Upper lobe of right lung (tissue), 1 donor: ENCODE measurements at regions not wholly inside any gene's neighbourhood (a gene's known extent, or its start where the extent isn't known, plus 50 kb on each side); places are given as distances from the start of the nearest gene placed in this dataset.
"Not testable (repeated sequence)": the region's sequence is repeated elsewhere in the genome, so short reads cannot be mapped to it uniquely, and the experiment has no call there.

Source experiments
- ATAC-seq: fragments of 200-7000 bp; cut with Tn5 transposase; one replicate; pipeline ENCODE4 v1.9.1; 2020; ENCODE audit warnings: mild to moderate bottlenecking, moderate library complexity
- DNase-seq: peaks from one replicate; pipeline ENCODE4 v3.0.0-alpha.2; 2020
- H3K27ac ChIP-seq: fragments of 200-600 bp; one replicate; pipeline ENCODE4 v1.8.0; 2022
- H3K27me3 ChIP-seq: fragments of 200-600 bp; one replicate; pipeline ENCODE4 v1.8.0; 2022; ENCODE audit warnings: mild to moderate bottlenecking
- H3K36me3 ChIP-seq: fragments of 200-600 bp; one replicate; pipeline ENCODE4 v1.8.0; 2022
- H3K4me1 ChIP-seq: fragments of 200-600 bp; one replicate; pipeline ENCODE4 v1.8.0; 2022
- H3K4me3 ChIP-seq: fragments of 200-600 bp; one replicate; pipeline ENCODE4 v1.8.0; 2022; ENCODE audit warnings: mild to moderate bottlenecking
- H3K9me3 ChIP-seq: fragments of 200-600 bp; one replicate; pipeline ENCODE4 v1.8.0; 2022
- CTCF ChIP-seq: fragments of 200-600 bp; IDR thresholded peaks from one replicate; pipeline ENCODE4 v1.8.0; 2022; ENCODE audit warnings: antibody characterized with exemption
- intact Hi-C: fragments of 100-400 bp; cut with DNase I; formaldehyde crosslinking; loops from one replicate; pipeline ENCODE4 v1.11.0; 2022
- donor health status: DM: no; HTN: yes; CAD: no; lungs with severe emphysema.

DNA sequence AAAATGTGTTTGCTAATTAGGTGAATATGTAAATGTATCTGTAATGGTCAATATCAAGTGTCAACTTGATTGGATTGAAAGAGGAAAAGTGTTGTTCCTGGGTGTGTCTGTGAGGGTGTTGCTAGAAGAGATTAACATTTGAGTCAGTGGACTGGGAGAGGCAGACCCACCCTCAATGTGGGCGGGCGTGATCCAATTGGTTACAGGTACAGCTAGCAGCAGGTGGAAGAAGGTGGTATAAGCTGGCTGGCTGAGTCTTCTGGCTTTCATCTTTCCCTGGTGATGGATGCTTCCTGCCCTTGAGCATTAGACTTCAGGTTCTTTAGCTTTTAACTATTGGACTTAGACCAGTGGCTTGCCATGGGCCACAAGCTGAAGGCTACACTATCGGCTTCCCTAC lies 779.0 kb upstream of the CTNND2 start:
- Histone ChIP-seq H3K4me1 (no peaks in the 10 kb centered on the region), H3K27ac (no peak overlapping the region), H3K9me3 (no peaks in the 10 kb centered on the region), H3K4me3 (no peak overlapping the region), H3K36me3 (no peaks in the 10 kb centered on the region), H3K27me3 (no peaks in the 10 kb centered on the region)
- intact Hi-C loops = no loop called here
- no peak for TF ChIP-seq CTCF
- ATAC-seq (no peak), DNase-seq (no peak)

GRCh38 chr5:12679731-12680130 lies 775.5 kb upstream of the CTNND2 start:
- no peak overlapping the region for H3K27ac ChIP-seq
- DNase-seq = no peak
- no peaks in the 10 kb centered on the region for H3K4me1 ChIP-seq
- intact Hi-C loops = no loop called here
- H3K27me3 ChIP-seq = no peaks in the 10 kb centered on the region
- H3K4me3 ChIP-seq = no peak overlapping the region
- ATAC-seq = no peak
- H3K36me3 ChIP-seq = no peaks in the 10 kb centered on the region
- H3K9me3 ChIP-seq = no peaks in the 10 kb centered on the region
- no peak for TF ChIP-seq CTCF

GRCh38 chr5:12675959-12676358 lies 771.7 kb upstream of the CTNND2 start:
- Histone ChIP-seq H3K4me3 (no peak overlapping the region), H3K36me3 (no peaks in the 10 kb centered on the region), H3K27ac (no peak overlapping the region), H3K4me1 (no peaks in the 10 kb centered on the region), H3K9me3 (no peaks in the 10 kb centered on the region), H3K27me3 (no peaks in the 10 kb centered on the region)
- DNase-seq (no peak), ATAC-seq (no peak)
- no peak for TF ChIP-seq CTCF
- intact Hi-C loops = no loop called here

GRCh38 chr5:12672141-12672540 lies 767.9 kb upstream of the CTNND2 start:
- ATAC-seq = no peak
- intact Hi-C loops = no loop called here
- Histone ChIP-seq H3K27ac (no peak overlapping the region), H3K4me1 (no peaks in the 10 kb centered on the region), H3K4me3 (no peak overlapping the region), H3K36me3 (no peaks in the 10 kb centered on the region), H3K27me3 (no peaks in the 10 kb centered on the region), H3K9me3 (no peaks in the 10 kb centered on the region)
- TF ChIP-seq CTCF = no peak
- DNase-seq = no peak

DNA sequence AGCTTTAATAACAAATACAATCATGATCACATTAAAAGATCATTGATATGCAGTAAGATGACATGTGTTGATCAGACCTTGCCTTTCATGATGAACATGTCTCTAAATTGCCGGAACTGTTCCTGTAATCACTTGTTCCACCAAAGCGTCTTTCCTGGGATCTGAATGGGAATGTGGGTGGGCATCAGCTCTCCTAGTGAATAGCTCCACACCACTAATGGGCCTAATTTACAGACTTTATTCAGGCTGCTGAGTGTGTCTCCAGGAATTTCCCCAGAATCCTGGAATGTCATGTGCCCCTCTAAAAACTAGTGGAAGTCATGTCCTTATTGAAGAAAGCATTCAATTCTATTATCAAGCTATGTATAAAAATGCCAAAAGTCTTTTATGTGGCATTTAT lies 765.1 kb upstream of the CTNND2 start:
- intact Hi-C loops = no loop called here
- Histone ChIP-seq H3K27ac (no peak overlapping the region), H3K4me3 (no peak overlapping the region), H3K4me1 (no peaks in the 10 kb centered on the region), H3K27me3 (no peaks in the 10 kb centered on the region), H3K36me3 (no peaks in the 10 kb centered on the region), H3K9me3 (no peaks in the 10 kb centered on the region)
- DNase-seq (no peak), ATAC-seq (no peak)
- TF ChIP-seq CTCF = no peak

DNA sequence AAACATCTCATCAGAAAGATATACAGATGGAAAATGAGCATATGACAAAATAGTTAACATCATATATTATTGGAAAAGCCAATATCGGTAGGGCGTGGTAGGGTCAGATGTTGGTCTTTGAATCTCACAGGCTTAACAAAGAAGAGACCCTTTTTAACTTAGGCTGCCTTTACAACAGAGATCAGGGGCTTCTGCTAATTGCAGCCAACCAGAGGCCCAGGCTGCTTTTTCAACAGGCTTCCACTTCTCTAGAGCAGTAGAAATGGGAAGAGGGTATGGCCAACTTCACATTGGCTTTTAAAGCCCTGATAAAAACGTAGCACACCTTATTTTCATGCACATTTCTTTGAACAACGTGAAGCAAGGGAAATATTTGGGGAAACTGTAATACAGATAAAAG lies 764.3 kb upstream of the CTNND2 start:
- Histone ChIP-seq H3K4me1 (no peaks in the 10 kb centered on the region), H3K27ac (no peak overlapping the region), H3K4me3 (no peak overlapping the region), H3K9me3 (no peaks in the 10 kb centered on the region), H3K36me3 (no peaks in the 10 kb centered on the region), H3K27me3 (no peaks in the 10 kb centered on the region)
- ATAC-seq (no peak), DNase-seq (no peak)
- no peak for TF ChIP-seq CTCF
- intact Hi-C loops = no loop called here

GRCh38 chr5:12667818-12668217 lies 763.6 kb upstream of the CTNND2 start:
- intact Hi-C loops, DNase-seq, H3K27me3 ChIP-seq, ATAC-seq, H3K4me3 ChIP-seq, H3K9me3 ChIP-seq, H3K4me1 ChIP-seq, H3K36me3 ChIP-seq, H3K27ac ChIP-seq: not testable (repeated sequence)

GRCh38 chr5:12665772-12666171 lies 761.5 kb upstream of the CTNND2 start:
- ATAC-seq, intact Hi-C loops, H3K4me1 ChIP-seq, H3K27ac ChIP-seq, H3K36me3 ChIP-seq, H3K4me3 ChIP-seq, H3K27me3 ChIP-seq, DNase-seq, H3K9me3 ChIP-seq: not testable (repeated sequence)
